GM18873 (cell line): ENCODE measurements at regions not wholly inside any gene's neighbourhood (a gene's known extent, or its start where the extent isn't known, plus 50 kb on each side); places are given as distances from the start of the nearest gene placed in this dataset.

ENCODE experiments used
- ATAC-seq: cut with Tn5 transposase; IDR thresholded peaks from one replicate; pipeline ENCODE4 v1.9.1; 2021; ENCODE audit warnings: mild to moderate bottlenecking, moderate library complexity, moderate number of reproducible peaks; ENCODE audit not compliant: unreplicated experiment, low FRiP score

- ATAC-seq = no peak
Observed at GRCh38 chr6:152904678-152905077, 78.2 kb downstream of the FBXO5 start.

- ATAC-seq = no peak
Observed at GRCh38 chr6:152905551-152906299, 77.1 kb downstream of the FBXO5 start.

GRCh38 chr6:152909241-152909640 is 73.6 kb downstream of the FBXO5 start:
- no peak for ATAC-seq

- no peak for ATAC-seq
Observed at GRCh38 chr6:152916035-152916434, 66.8 kb downstream of the FBXO5 start.

GRCh38 chr6:152918991-152919390 is 63.9 kb downstream of the FBXO5 start:
- ATAC-seq = no peak

GRCh38 chr6:152920016-152920415 is 62.8 kb downstream of the FBXO5 start:
- ATAC-seq = no peak
